Breast epithelium (tissue), 3 donors: ENCODE measurements at regions not wholly inside any gene's neighbourhood (a gene's known extent, or its start where the extent isn't known, plus 50 kb on each side); places are given as distances from the start of the nearest gene placed in this dataset.

ENCODE experiments used
- POLR2A ChIP-seq: fragments of 450-650 bp; IDR thresholded peaks from one replicate; pipeline ENCODE4 v1.6.1; 2016; ENCODE audit warnings: antibody characterized with exemption, mild to moderate bottlenecking, moderate library complexity
- POLR2AphosphoS5 ChIP-seq, 3 donors: sonication (generic); formaldehyde crosslinking; IDR thresholded peaks; one replicate each; pipeline ENCODE4 v1.6.1; 2017; ENCODE audit warnings: antibody characterized with exemption in 3 of 3
- TF ChIP-seq, protein P1 (sequence below), 3 donors: fragments of 450-650 bp; IDR thresholded peaks; one replicate each; pipeline ENCODE4 v1.5.1; 2016 to 2017; ENCODE audit warnings: antibody characterized with exemption in 3 of 3, mild to moderate bottlenecking in 3 of 3, moderate library complexity in 3 of 3

DNA sequence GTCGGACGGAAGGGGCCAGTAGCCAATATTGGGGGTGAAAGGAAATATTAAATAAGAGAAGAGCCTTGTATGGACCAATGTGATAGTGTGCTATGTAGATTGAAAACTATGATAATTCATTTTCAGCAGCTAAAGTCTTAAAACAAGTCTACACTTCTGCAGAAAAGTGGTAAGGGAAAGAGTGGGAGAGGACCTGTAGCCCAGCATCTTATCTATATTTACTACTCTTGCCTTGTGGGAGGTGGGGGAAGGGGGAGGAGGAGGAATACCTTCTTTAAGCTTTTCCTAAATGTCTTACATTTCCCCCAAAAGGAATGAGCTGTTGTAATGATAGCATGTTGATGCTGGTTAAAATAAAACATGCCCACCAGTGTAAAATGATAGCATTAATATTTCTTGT is 220.0 kb upstream of the SPRY1 start:
- TF ChIP-seq, protein P1, sequence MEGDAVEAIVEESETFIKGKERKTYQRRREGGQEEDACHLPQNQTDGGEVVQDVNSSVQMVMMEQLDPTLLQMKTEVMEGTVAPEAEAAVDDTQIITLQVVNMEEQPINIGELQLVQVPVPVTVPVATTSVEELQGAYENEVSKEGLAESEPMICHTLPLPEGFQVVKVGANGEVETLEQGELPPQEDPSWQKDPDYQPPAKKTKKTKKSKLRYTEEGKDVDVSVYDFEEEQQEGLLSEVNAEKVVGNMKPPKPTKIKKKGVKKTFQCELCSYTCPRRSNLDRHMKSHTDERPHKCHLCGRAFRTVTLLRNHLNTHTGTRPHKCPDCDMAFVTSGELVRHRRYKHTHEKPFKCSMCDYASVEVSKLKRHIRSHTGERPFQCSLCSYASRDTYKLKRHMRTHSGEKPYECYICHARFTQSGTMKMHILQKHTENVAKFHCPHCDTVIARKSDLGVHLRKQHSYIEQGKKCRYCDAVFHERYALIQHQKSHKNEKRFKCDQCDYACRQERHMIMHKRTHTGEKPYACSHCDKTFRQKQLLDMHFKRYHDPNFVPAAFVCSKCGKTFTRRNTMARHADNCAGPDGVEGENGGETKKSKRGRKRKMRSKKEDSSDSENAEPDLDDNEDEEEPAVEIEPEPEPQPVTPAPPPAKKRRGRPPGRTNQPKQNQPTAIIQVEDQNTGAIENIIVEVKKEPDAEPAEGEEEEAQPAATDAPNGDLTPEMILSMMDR (IDR thresholded peaks at IDR 0.05), result no peak
- TF ChIP-seq POLR2A (no peak), POLR2AphosphoS5 (IDR thresholded peaks at IDR 0.05) (no peak)
